Stimulated activated CD4-positive, alpha-beta T cell treated with anti-CD3 and anti-CD28 coated beads, Interleukin-4, amount 100 ng/mL, for 48 hours (primary cell): ENCODE measurements at regions not wholly inside any gene's neighbourhood (a gene's known extent, or its start where the extent isn't known, plus 50 kb on each side); places are given as distances from the start of the nearest gene placed in this dataset.
"Not testable (repeated sequence)": the region's sequence is repeated elsewhere in the genome, so short reads cannot be mapped to it uniquely, and the experiment has no call there.

ENCODE experiments used
- DNase-seq, 2 donors: peaks; one replicate each; pipeline ENCODE4 v3.0.0-alpha.2; 2020; ENCODE audit warnings: low read depth in 2 of 2

GRCh38 chr3:137438561-137438960, 325.6 kb upstream of the SOX14 start:
- DNase-seq = no peak

GRCh38 chr3:137460944-137461343, 303.2 kb upstream of the SOX14 start:
- DNase-seq = no peak

- no peak for DNase-seq
Observed at GRCh38 chr3:137463131-137463530, 301.0 kb upstream of the SOX14 start.

- no peak for DNase-seq
Observed at GRCh38 chr3:137464341-137464740, 299.8 kb upstream of the SOX14 start.

- no peak for DNase-seq
Observed at GRCh38 chr3:137468446-137468845, 295.7 kb upstream of the SOX14 start.

GRCh38 chr3:137469263-137469662, 294.9 kb upstream of the SOX14 start:
- DNase-seq = no peak

GRCh38 chr3:137471130-137471529, 293.0 kb upstream of the SOX14 start:
- no peak for DNase-seq

GRCh38 chr3:137471558-137472204, 292.4 kb upstream of the SOX14 start:
- no peak for DNase-seq

- no peak for DNase-seq
Observed at GRCh38 chr3:137477614-137478013, 286.5 kb upstream of the SOX14 start.

- no peak for DNase-seq
Observed at GRCh38 chr3:137509354-137510045, 254.6 kb upstream of the SOX14 start.

GRCh38 chr3:137511655-137512054, 252.5 kb upstream of the SOX14 start:
- no peak for DNase-seq

- DNase-seq = no peak
Observed at GRCh38 chr3:137514853-137515252, 249.3 kb upstream of the SOX14 start.

GRCh38 chr3:137519602-137520001, 244.5 kb upstream of the SOX14 start:
- DNase-seq = no peak

- no peak for DNase-seq
Observed at GRCh38 chr3:137524751-137525150, 239.4 kb upstream of the SOX14 start.

GRCh38 chr3:137525471-137525870, 238.6 kb upstream of the SOX14 start:
- no peak for DNase-seq

- no peak for DNase-seq
Observed at GRCh38 chr3:137542049-137542448, 222.1 kb upstream of the SOX14 start.

GRCh38 chr3:137554242-137554641, 209.9 kb upstream of the SOX14 start:
- DNase-seq = no peak

- no peak for DNase-seq
Observed at GRCh38 chr3:137568880-137569279, 195.2 kb upstream of the SOX14 start.

GRCh38 chr3:137572931-137573330, 191.2 kb upstream of the SOX14 start:
- no peak for DNase-seq

- DNase-seq = no peak
Observed at GRCh38 chr3:137582484-137582883, 181.6 kb upstream of the SOX14 start.

GRCh38 chr3:137583256-137583655, 180.9 kb upstream of the SOX14 start:
- no peak for DNase-seq

- DNase-seq = no peak
Observed at GRCh38 chr3:137588871-137589270, 175.2 kb upstream of the SOX14 start.

- not testable (repeated sequence) for DNase-seq
Observed at GRCh38 chr3:137595415-137595814, 168.7 kb upstream of the SOX14 start.

- no peak for DNase-seq
Observed at GRCh38 chr3:137610723-137611122, 153.4 kb upstream of the SOX14 start.
